Suprapubic skin (tissue), 4 donors: ENCODE measurements at regions not wholly inside any gene's neighbourhood (a gene's known extent, or its start where the extent isn't known, plus 50 kb on each side); places are given as distances from the start of the nearest gene placed in this dataset.

Experiments used
- DNase-seq, 2 donors: peaks; one replicate each; pipeline ENCODE4 v3.0.0-alpha.2; 2019; ENCODE audit warnings: low spot score in 2 of 2
- H3K27ac ChIP-seq: fragments of 200-600 bp; sonication (generic); one replicate; pipeline ENCODE4 v1.5.1; 2019
- H3K27me3 ChIP-seq: fragments of 200-600 bp; sonication (generic); one replicate; pipeline ENCODE4 v1.5.1; 2019
- H3K36me3 ChIP-seq: fragments of 200-600 bp; sonication (generic); one replicate; pipeline ENCODE4 v1.5.1; 2019
- H3K4me1 ChIP-seq: fragments of 200-600 bp; sonication (generic); one replicate; pipeline ENCODE4 v1.5.1; 2019
- H3K4me3 ChIP-seq: fragments of 200-600 bp; sonication (generic); one replicate; pipeline ENCODE4 v1.5.1; 2019; ENCODE audit warnings: mild to moderate bottlenecking
- H3K9me3 ChIP-seq: fragments of 200-600 bp; sonication (generic); one replicate; pipeline ENCODE4 v1.5.1; 2019
- CTCF ChIP-seq, 2 donors: fragments of 200-600 bp in 1 of 2; fragments of 450-650 bp in 1 of 2; sonication (generic) in 1 of 2; IDR thresholded peaks; one replicate each; pipeline ENCODE4 v1.5.1; 2016 to 2019; ENCODE audit warnings: antibody characterized with exemption in 2 of 2, mild to moderate bottlenecking in 1 of 2, moderate library complexity in 1 of 2
- EP300 ChIP-seq: sonication (generic); formaldehyde crosslinking; IDR thresholded peaks from one replicate; pipeline ENCODE4 v1.6.1; 2017; ENCODE audit warnings: antibody characterized with exemption
- POLR2A ChIP-seq, 2 donors: fragments of 450-650 bp; IDR thresholded peaks; one replicate each; pipeline ENCODE4 v1.6.1; 2017; ENCODE audit warnings: antibody characterized with exemption in 2 of 2, mild to moderate bottlenecking in 2 of 2, moderate library complexity in 2 of 2
- POLR2AphosphoS5 ChIP-seq, 3 donors: sonication (generic); formaldehyde crosslinking; IDR thresholded peaks; one replicate each; pipeline ENCODE4 v1.6.1; 2017; ENCODE audit warnings: antibody characterized with exemption in 3 of 3
- WGBS: methylation state at CpG from one replicate; pipeline ENCODE4 v1.1.5; 2018; 5-methylcytosine and 5-hydroxymethylcytosine counted together

DNA sequence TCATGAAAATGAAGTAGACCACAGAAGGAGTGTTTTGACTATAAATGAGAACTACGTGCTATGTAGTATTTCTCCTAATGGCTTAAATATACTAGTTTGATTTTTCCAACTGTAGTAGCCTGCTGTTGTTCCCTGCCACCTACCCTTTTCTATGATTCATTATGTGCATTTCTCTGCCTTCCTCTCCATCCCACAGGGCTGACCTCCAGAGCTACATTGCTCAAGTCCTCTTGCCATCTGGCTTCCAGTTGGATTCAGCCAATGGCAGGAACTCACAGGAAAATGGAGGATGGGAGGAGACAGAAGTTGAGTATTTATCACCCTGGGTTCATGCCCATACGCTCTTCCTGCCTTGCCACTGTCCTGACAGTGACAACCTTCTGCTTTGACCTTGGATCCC, 515.3 kb downstream of the SOX5 start:
- no peaks in the 10 kb centered on the region for H3K27me3 ChIP-seq
- H3K36me3 ChIP-seq, result no peaks in the 10 kb centered on the region
- H3K9me3 ChIP-seq, result peaks cover 3% of the 10 kb centered on the region
- no peak overlapping the region for H3K4me3 ChIP-seq
- 88% methylated on average over 2 of the region's 2 CpGs for WGBS
- DNase-seq, result no peak
- H3K4me1 ChIP-seq, result no peaks in the 10 kb centered on the region
- no peak overlapping the region for H3K27ac ChIP-seq
- TF ChIP-seq POLR2AphosphoS5 (IDR thresholded peaks at IDR 0.05) (no peak), CTCF (IDR thresholded peaks at IDR 0.05) (no peak), EP300 (no peak), POLR2A (IDR thresholded peaks at IDR 0.05) (no peak)

DNA sequence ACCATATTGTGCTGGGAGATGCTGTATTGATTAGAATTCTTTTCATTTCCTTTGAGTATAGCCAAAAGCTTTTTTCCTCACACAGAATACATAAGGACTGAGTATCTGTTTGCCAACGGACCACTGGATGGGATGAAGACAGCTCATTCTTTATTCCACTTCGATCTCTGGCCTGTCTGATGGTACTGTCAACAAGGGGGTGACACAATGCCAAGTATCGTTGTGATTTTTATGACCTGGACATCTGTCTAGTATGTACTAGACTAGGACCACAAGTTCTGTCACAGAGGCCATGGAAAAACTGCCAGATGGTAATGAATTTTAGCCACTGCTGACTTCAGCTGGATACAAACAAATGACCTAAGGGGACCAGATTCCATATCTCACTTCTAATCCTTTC, 502.7 kb downstream of the SOX5 start:
- Histone ChIP-seq H3K36me3 (no peaks in the 10 kb centered on the region), H3K27ac (no peak overlapping the region), H3K27me3 (no peaks in the 10 kb centered on the region), H3K4me1 (no peaks in the 10 kb centered on the region), H3K9me3 (no peaks in the 10 kb centered on the region), H3K4me3 (no peak overlapping the region)
- WGBS, result 52% methylated on average over 3 of the region's 3 CpGs
- no peak for DNase-seq
- TF ChIP-seq EP300 (no peak), POLR2A (IDR thresholded peaks at IDR 0.05) (no peak), POLR2AphosphoS5 (IDR thresholded peaks at IDR 0.05) (no peak), CTCF (IDR thresholded peaks at IDR 0.05) (no peak)

GRCh38 chr12:23450810-23451209, 498.7 kb downstream of the SOX5 start:
- 90% methylated on average over 1 of the region's 1 CpG for WGBS
- H3K36me3 ChIP-seq, result no peaks in the 10 kb centered on the region
- H3K4me1 ChIP-seq, result no peaks in the 10 kb centered on the region

GRCh38 chr12:23455283-23455682, 494.2 kb downstream of the SOX5 start:
- H3K36me3 ChIP-seq, result no peaks in the 10 kb centered on the region
- H3K9me3 ChIP-seq, result no peaks in the 10 kb centered on the region
- H3K27ac ChIP-seq, result no peak overlapping the region
- WGBS, result 93% methylated on average over 2 of the region's 2 CpGs
- no peak for DNase-seq
- H3K27me3 ChIP-seq, result no peaks in the 10 kb centered on the region
- H3K4me3 ChIP-seq, result no peak overlapping the region
- TF ChIP-seq POLR2AphosphoS5 (IDR thresholded peaks at IDR 0.05), result no peak
- no peaks in the 10 kb centered on the region for H3K4me1 ChIP-seq

More at GRCh38 chr12:23450810-23451209, 498.7 kb downstream of the SOX5 start:
- DNase-seq, result no peak
- no peaks in the 10 kb centered on the region for H3K27me3 ChIP-seq
- H3K9me3 ChIP-seq, result no peaks in the 10 kb centered on the region
- H3K27ac ChIP-seq, result no peak overlapping the region
- TF ChIP-seq POLR2AphosphoS5 (IDR thresholded peaks at IDR 0.05) (no peak), POLR2A (IDR thresholded peaks at IDR 0.05) (no peak)
- no peak overlapping the region for H3K4me3 ChIP-seq

DNA sequence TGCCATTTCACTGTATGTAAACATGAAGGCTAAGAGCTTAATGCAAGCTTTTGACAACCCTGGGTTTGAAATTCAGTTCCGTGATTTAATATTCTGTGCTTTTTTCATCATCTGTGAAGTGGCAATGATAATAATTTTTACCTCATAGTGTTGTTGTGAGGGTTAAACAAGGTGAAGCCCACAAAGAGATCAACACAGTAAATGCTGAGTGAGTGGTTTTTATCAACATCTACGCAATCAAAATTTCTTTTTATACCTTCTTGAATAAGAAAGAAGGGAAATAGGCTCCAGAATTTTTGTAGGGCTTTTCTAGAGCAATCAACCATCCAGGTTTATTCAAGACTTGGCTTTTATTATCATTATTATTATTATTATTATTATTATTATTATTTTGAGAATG, 490.8 kb downstream of the SOX5 start:
- Histone ChIP-seq H3K27me3 (no peaks in the 10 kb centered on the region), H3K9me3 (peaks cover 3% of the 10 kb centered on the region), H3K36me3 (no peaks in the 10 kb centered on the region), H3K27ac (no peak overlapping the region), H3K4me3 (no peak overlapping the region), H3K4me1 (no peaks in the 10 kb centered on the region)
- DNase-seq, result no peak
- WGBS, result 97% methylated on average over 2 of the region's 2 CpGs
- TF ChIP-seq POLR2A (IDR thresholded peaks at IDR 0.05), result no peak
- no peak for TF ChIP-seq POLR2AphosphoS5 (IDR thresholded peaks at IDR 0.05)
- TF ChIP-seq EP300, result no peak
- no peak for TF ChIP-seq CTCF (IDR thresholded peaks at IDR 0.05)

GRCh38 chr12:23462546-23462945, 486.9 kb downstream of the SOX5 start:
- H3K9me3 ChIP-seq, result peaks cover 3% of the 10 kb centered on the region
- H3K27me3 ChIP-seq, result no peaks in the 10 kb centered on the region
- 54% methylated on average over 3 of the region's 3 CpGs for WGBS
- no peak overlapping the region for H3K4me3 ChIP-seq
- no peaks in the 10 kb centered on the region for H3K36me3 ChIP-seq
- H3K4me1 ChIP-seq, result no peaks in the 10 kb centered on the region
- no peak for TF ChIP-seq CTCF (IDR thresholded peaks at IDR 0.05)
- no peak for TF ChIP-seq EP300
- no peak for TF ChIP-seq POLR2AphosphoS5 (IDR thresholded peaks at IDR 0.05)
- TF ChIP-seq POLR2A (IDR thresholded peaks at IDR 0.05), result no peak
- H3K27ac ChIP-seq, result no peak overlapping the region
- DNase-seq, result no peak
